ENCODE measurements at regions not wholly inside any gene's neighbourhood (a gene's known extent, or its start where the extent isn't known, plus 50 kb on each side); places are given as distances from the start of the nearest gene placed in this dataset.
"Not testable (repeated sequence)": the region's sequence is repeated elsewhere in the genome, so short reads cannot be mapped to it uniquely, and the experiment has no call there.

GRCh38 chr4:22630161-22630975, 62.4 kb upstream of the GBA3 start:
- not testable (repeated sequence) for DNase-seq (ENCODE audit: low read depth in 3 of 3)

GRCh38 chr4:22631167-22631566, 61.6 kb upstream of the GBA3 start:
- DNase-seq (ENCODE audit: low read depth in 3 of 3) = not testable (repeated sequence)

- DNase-seq (ENCODE audit: low read depth in 3 of 3) = no peak
Measured at GRCh38 chr4:22634541-22635181, 58.1 kb upstream of the GBA3 start.

- DNase-seq (ENCODE audit: low read depth in 3 of 3) = not testable (repeated sequence)
Measured at GRCh38 chr4:22635182-22635549, 57.6 kb upstream of the GBA3 start.

GRCh38 chr4:22635692-22636091, 57.0 kb upstream of the GBA3 start:
- no peak for DNase-seq (ENCODE audit: low read depth in 3 of 3)

GRCh38 chr4:22637306-22637705, 55.4 kb upstream of the GBA3 start:
- DNase-seq (ENCODE audit: low read depth in 3 of 3) = no peak

Data from stimulated activated CD4-positive, alpha-beta T cell treated with anti-CD3 and anti-CD28 coated beads, TNF-alpha, amount 100 ng/mL, for 24 hours (primary cell).